Vagina (tissue), 2 donors: ENCODE measurements at regions not wholly inside any gene's neighbourhood (a gene's known extent, or its start where the extent isn't known, plus 50 kb on each side); places are given as distances from the start of the nearest gene placed in this dataset.

Source experiments
- DNase-seq, 2 donors: peaks; one replicate each; pipeline ENCODE4 v3.0.0-alpha.2; 2017; ENCODE audit errors: extremely low spot score in 2 of 2
- H3K27ac ChIP-seq: fragments of 200-600 bp; sonication (generic); one replicate; pipeline ENCODE4 v1.5.1; 2019
- H3K27me3 ChIP-seq: fragments of 200-600 bp; sonication (generic); one replicate; pipeline ENCODE4 v1.5.1; 2019
- H3K36me3 ChIP-seq, 2 donors: fragments of 200-600 bp; sonication (generic); one replicate each; pipeline ENCODE4 v1.5.1; 2017 to 2019
- H3K4me1 ChIP-seq: fragments of 200-600 bp; sonication (generic); one replicate; pipeline ENCODE4 v1.5.1; 2019
- H3K4me3 ChIP-seq, 2 donors: fragments of 200-600 bp; sonication (generic); 1 replicate in 1 of 2; 2 replicates in 1 of 2; pipeline ENCODE4 v1.5.1; 2016 to 2019
- H3K9me3 ChIP-seq: fragments of 200-600 bp; sonication (generic); one replicate; pipeline ENCODE4 v1.5.1; 2019
- CTCF ChIP-seq, 3 experiments: fragments of 450-650 bp in 2 of 3; fragments of 200-600 bp in 1 of 3; sonication (generic) in 1 of 3; IDR thresholded peaks; one replicate each; pipeline ENCODE4 v1.5.1; 2017 to 2019; ENCODE audit warnings: antibody characterized with exemption in 3 of 3, mild to moderate bottlenecking in 2 of 3, moderate library complexity in 2 of 3
- POLR2A ChIP-seq, 2 donors: fragments of 450-650 bp; IDR thresholded peaks; one replicate each; pipeline ENCODE4 v1.6.1; 2017; ENCODE audit warnings: antibody characterized with exemption in 2 of 2, mild to moderate bottlenecking in 2 of 2, moderate library complexity in 2 of 2
- POLR2AphosphoS5 ChIP-seq, 2 donors: sonication (generic); formaldehyde crosslinking; IDR thresholded peaks; one replicate each; pipeline ENCODE4 v1.9.0; 2017; ENCODE audit warnings: antibody characterized with exemption in 2 of 2, mild to moderate bottlenecking in 2 of 2, low read depth in 1 of 2; ENCODE audit not compliant: insufficient read depth in 1 of 2
- intact Hi-C: fragments of 100-400 bp; cut with DNase I; formaldehyde crosslinking; loops from one replicate; pipeline ENCODE4 v1.15.1; 2023

DNA sequence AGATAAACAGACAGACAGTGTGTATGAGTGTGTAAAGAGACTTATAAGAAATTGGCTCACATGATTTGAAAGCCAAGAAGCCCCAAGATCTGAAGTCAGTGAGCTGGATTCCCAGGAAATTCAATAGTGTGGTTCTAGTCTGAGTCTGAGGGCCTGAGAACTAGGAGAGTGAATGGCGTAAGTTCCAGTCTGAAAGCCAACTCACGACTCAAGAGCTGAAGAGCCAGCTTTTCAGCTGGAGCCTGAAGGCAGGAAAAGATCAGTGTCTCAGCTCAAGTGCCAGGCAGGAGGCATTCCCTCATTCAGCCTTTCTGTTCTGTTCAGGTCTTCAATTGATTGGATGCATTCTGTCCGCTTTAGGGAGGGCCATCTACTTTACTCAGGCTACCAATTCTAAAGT lies 257.2 kb downstream of the PLPP3 start:
- DNase-seq = no peak

DNA sequence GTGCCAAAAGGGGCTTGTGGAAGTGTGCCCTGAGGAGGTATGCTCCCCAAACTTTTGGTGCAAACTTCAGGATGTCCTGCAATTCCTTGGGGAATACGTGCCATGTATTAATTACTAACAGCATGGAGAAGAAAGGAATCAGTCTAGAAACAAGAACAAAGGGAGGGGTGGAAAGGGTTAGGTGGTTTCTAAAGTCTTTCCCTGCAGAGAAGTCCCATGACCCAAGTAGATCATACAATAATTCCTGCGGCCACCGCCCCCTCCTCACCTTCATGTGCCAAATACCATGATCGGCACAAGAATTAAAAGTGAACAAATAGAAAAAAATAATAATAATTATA lies 258.2 kb downstream of the PLPP3 start:
- no peak for TF ChIP-seq POLR2A (IDR thresholded peaks at IDR 0.05)
- no peak for TF ChIP-seq CTCF (IDR thresholded peaks at IDR 0.05)
- TF ChIP-seq POLR2AphosphoS5 (IDR thresholded peaks at IDR 0.05; ENCODE audit: insufficient read depth in 1 of 2, low read depth in 1 of 2) = no peak
- Histone ChIP-seq H3K27ac (no peak overlapping the region), H3K4me1 (no peaks in the 10 kb centered on the region), H3K9me3 (no peaks in the 10 kb centered on the region), H3K4me3 (no peak overlapping the region), H3K36me3 (no peaks in the 10 kb centered on the region), H3K27me3 (no peaks in the 10 kb centered on the region)
- intact Hi-C loops = no loop called here
- DNase-seq = no peak

More for the DNA sequence above, 257.2 kb downstream of the PLPP3 start:
- intact Hi-C loops = no loop called here
- Histone ChIP-seq H3K4me1 (no peaks in the 10 kb centered on the region), H3K27me3 (no peaks in the 10 kb centered on the region), H3K36me3 (no peaks in the 10 kb centered on the region), H3K27ac (no peak overlapping the region), H3K4me3 (no peak overlapping the region), H3K9me3 (no peaks in the 10 kb centered on the region)
- TF ChIP-seq CTCF (IDR thresholded peaks at IDR 0.05) (no peak), POLR2AphosphoS5 (IDR thresholded peaks at IDR 0.05; ENCODE audit: insufficient read depth in 1 of 2, low read depth in 1 of 2) (no peak), POLR2A (IDR thresholded peaks at IDR 0.05) (no peak)

DNA sequence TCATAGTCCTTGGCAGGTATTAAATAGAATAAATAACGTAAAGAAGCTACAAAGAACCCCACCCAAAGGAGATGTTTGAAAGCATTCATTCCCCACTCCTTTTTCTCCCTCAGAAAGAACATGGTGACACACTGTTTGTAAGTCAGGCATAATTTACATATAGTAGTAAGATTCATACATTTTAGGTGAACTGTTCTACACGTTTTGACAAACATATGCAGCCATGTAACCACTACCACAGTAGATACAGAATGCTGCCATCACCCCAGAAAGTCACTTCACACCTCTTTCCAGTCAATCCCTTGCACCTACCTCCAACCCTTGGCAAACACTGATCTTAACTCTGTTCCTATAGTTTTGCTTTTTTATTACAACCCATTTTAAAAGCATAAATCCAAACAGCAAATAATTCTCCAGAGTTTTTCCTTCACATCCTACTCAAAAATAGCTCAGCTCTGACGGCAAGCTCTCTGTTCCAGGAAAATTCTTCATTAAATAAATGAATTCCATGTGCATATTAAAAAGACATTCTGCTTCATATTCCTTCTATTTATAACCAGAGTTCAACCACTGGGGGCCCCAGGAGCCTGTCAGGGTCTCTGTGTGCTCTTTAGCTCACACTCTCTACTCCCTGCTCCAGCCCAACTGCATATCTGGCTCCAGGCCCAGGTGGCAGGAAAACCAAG lies 258.8 kb downstream of the PLPP3 start:
- DNase-seq = no peak
- Histone ChIP-seq H3K27ac (no peak overlapping the region), H3K36me3 (no peaks in the 10 kb centered on the region), H3K4me1 (no peaks in the 10 kb centered on the region), H3K4me3 (no peak overlapping the region), H3K27me3 (no peaks in the 10 kb centered on the region), H3K9me3 (no peaks in the 10 kb centered on the region)
- TF ChIP-seq CTCF (IDR thresholded peaks at IDR 0.05) (no peak), POLR2A (IDR thresholded peaks at IDR 0.05) (no peak), POLR2AphosphoS5 (IDR thresholded peaks at IDR 0.05; ENCODE audit: insufficient read depth in 1 of 2, low read depth in 1 of 2) (no peak)
- intact Hi-C loops = no loop called here

- H3K4me1 ChIP-seq = no peaks in the 10 kb centered on the region
- DNase-seq = no peak
- H3K9me3 ChIP-seq = no peaks in the 10 kb centered on the region
- no peak overlapping the region for H3K4me3 ChIP-seq
- TF ChIP-seq POLR2A (IDR thresholded peaks at IDR 0.05) (no peak), POLR2AphosphoS5 (IDR thresholded peaks at IDR 0.05; ENCODE audit: insufficient read depth in 1 of 2, low read depth in 1 of 2) (no peak), CTCF (IDR thresholded peaks at IDR 0.05) (no peak)
- H3K27ac ChIP-seq = no peak overlapping the region
- no peaks in the 10 kb centered on the region for H3K36me3 ChIP-seq
- no peaks in the 10 kb centered on the region for H3K27me3 ChIP-seq
- intact Hi-C loops = no loop called here
These were observed 261.6 kb downstream of the PLPP3 start for GRCh38 chr1:56317722-56318121.

DNA sequence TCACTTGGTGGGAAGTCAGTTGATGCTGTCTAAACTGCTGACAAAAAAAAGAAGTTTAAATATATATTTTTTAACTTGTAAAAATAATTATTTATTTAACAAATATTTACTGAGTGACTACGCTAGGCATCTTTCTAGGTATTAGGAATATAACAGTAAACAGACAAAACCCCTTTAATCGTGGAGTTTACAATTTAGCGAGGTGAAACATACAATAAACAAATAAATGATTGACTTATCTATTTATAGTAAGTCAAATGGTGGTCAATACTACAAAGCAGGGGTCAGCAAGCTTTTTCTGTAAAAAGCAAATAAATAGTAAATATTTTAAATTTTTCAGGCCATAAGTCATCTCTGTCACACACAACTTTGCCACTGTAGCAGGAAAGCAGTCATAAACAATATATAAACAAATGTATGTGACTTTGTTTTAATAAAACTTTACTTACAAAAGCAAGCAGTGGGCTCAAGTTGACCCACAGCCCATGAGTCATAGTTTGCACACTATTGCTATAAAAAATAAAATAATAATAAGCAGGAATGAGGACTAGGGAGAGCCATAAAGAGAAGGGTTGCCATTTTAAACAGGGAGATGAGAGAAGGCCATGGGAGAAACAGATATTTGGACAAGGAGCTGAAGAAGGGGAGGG lies 263.9 kb downstream of the PLPP3 start:
- Histone ChIP-seq H3K4me3 (no peak overlapping the region), H3K27ac (no peak overlapping the region), H3K9me3 (no peaks in the 10 kb centered on the region), H3K4me1 (no peaks in the 10 kb centered on the region), H3K27me3 (no peaks in the 10 kb centered on the region), H3K36me3 (no peaks in the 10 kb centered on the region)
- intact Hi-C loops = no loop called here
- TF ChIP-seq CTCF (IDR thresholded peaks at IDR 0.05) (no peak), POLR2AphosphoS5 (IDR thresholded peaks at IDR 0.05; ENCODE audit: insufficient read depth in 1 of 2, low read depth in 1 of 2) (no peak), POLR2A (IDR thresholded peaks at IDR 0.05) (no peak)
- DNase-seq = no peak
